ENCODE measurements at regions not wholly inside any gene's neighbourhood (a gene's known extent, or its start where the extent isn't known, plus 50 kb on each side); places are given as distances from the start of the nearest gene placed in this dataset.

DNA sequence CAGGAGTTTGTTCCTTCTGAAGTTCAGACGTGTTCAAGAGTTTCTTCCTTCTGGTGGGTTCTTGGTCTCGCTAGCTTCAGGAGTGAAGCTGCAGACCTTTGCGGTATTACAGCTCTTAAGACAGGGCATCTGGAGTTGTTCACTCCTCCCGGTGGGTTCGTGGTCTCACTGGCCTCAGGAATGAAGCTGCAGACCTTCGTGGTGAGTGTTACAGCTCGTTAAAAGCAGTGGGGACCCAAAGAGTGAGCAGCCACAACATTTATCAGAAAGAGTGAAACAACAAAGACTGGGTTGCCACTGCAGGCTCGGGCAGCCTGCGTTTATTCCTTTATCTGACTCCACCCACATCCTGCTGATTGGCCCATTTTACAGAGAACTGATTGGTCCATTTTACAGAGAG is 373.1 kb downstream of the ETS1 start:
- TF ChIP-seq, protein P1, sequence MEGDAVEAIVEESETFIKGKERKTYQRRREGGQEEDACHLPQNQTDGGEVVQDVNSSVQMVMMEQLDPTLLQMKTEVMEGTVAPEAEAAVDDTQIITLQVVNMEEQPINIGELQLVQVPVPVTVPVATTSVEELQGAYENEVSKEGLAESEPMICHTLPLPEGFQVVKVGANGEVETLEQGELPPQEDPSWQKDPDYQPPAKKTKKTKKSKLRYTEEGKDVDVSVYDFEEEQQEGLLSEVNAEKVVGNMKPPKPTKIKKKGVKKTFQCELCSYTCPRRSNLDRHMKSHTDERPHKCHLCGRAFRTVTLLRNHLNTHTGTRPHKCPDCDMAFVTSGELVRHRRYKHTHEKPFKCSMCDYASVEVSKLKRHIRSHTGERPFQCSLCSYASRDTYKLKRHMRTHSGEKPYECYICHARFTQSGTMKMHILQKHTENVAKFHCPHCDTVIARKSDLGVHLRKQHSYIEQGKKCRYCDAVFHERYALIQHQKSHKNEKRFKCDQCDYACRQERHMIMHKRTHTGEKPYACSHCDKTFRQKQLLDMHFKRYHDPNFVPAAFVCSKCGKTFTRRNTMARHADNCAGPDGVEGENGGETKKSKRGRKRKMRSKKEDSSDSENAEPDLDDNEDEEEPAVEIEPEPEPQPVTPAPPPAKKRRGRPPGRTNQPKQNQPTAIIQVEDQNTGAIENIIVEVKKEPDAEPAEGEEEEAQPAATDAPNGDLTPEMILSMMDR (IDR thresholded peaks at IDR 0.05): no peak
- TF ChIP-seq EZH2 (IDR thresholded peaks at IDR 0.05; ENCODE audit: borderline replicate concordance, insufficient read depth, low read depth, low read length, poor library complexity, severe bottlenecking): no peak

Data from B cell (primary cell).